H1 (cell line): ENCODE measurements at regions not wholly inside any gene's neighbourhood (a gene's known extent, or its start where the extent isn't known, plus 50 kb on each side); places are given as distances from the start of the nearest gene placed in this dataset.

Experiments
- CTCF ChIP-seq, 3 experiments: IDR thresholded peaks; 1 replicate in 2 of 3; 2 replicates in 1 of 3; pipeline versions ENCODE4 v1.5.1 to v1.6.1; 2011; ENCODE audit warnings: low read length in 3 of 3, mild to moderate bottlenecking in 3 of 3, inconsistent platforms in 2 of 3, low read depth in 1 of 3, moderate library complexity in 1 of 3; ENCODE audit not compliant: insufficient read depth in 1 of 3; ENCODE audit errors: control extremely low read depth in 1 of 3
- EZH2 ChIP-seq: fragments of 200-600 bp; sonication (generic); IDR thresholded peaks from 2 replicates; pipeline ENCODE4 v1.7.1; 2012; ENCODE audit warnings: low read depth, mild to moderate bottlenecking, moderate library complexity, low read length, inconsistent platforms; ENCODE audit not compliant: severe bottlenecking
- POLR2A ChIP-seq, 2 experiments: IDR thresholded peaks; 1 replicate in 1 of 2; 2 replicates in 1 of 2; pipeline ENCODE4 v1.6.1; 2011; ENCODE audit warnings: low read depth in 2 of 2, low read length in 2 of 2, mild to moderate bottlenecking in 2 of 2; ENCODE audit errors: control extremely low read depth in 1 of 2
- POLR2AphosphoS5 ChIP-seq: IDR thresholded peaks from 2 replicates; pipeline ENCODE4 v1.6.1; 2011; ENCODE audit warnings: low read depth, low read length
- YY1 ChIP-seq: IDR thresholded peaks from 2 replicates; pipeline ENCODE4 v1.6.1; 2011; ENCODE audit warnings: low read depth, mild to moderate bottlenecking, low read length

GRCh38 chr3:44090036-44090435, 151.7 kb upstream of the TOPAZ1 start:
- no peak for TF ChIP-seq CTCF (IDR thresholded peaks at IDR 0.05; ENCODE audit: control extremely low read depth in 1 of 3, insufficient read depth in 1 of 3, low read depth in 1 of 3, low read length in 3 of 3)
- TF ChIP-seq POLR2A (IDR thresholded peaks at IDR 0.05; ENCODE audit: control extremely low read depth in 1 of 2, low read depth in 2 of 2, low read length in 2 of 2), result no peak
- TF ChIP-seq EZH2, result no peak
- TF ChIP-seq POLR2AphosphoS5, result no peak
- no peak for TF ChIP-seq YY1
